GM18499 (cell line): ENCODE measurements at regions not wholly inside any gene's neighbourhood (a gene's known extent, or its start where the extent isn't known, plus 50 kb on each side); places are given as distances from the start of the nearest gene placed in this dataset.
"Not testable (repeated sequence)": the region's sequence is repeated elsewhere in the genome, so short reads cannot be mapped to it uniquely, and the experiment has no call there.

ENCODE experiments used
- ATAC-seq: cut with Tn5 transposase; IDR thresholded peaks from one replicate; pipeline ENCODE4 v1.9.1; 2021; ENCODE audit warnings: moderate number of reproducible peaks; ENCODE audit not compliant: insufficient read depth, unreplicated experiment

- no peak for ATAC-seq
These were observed 221.2 kb upstream of the IRX4 start for GRCh38 chr5:2103940-2104339.

GRCh38 chr5:2102819-2103776, 220.4 kb upstream of the IRX4 start:
- ATAC-seq, result no peak

GRCh38 chr5:2101685-2102084, 219.0 kb upstream of the IRX4 start:
- ATAC-seq, result no peak

- no peak for ATAC-seq
These were observed 214.3 kb upstream of the IRX4 start for GRCh38 chr5:2096887-2097505.

- no peak for ATAC-seq
These were observed 212.3 kb upstream of the IRX4 start for GRCh38 chr5:2095011-2095410.

- ATAC-seq, result no peak
These were observed 211.9 kb upstream of the IRX4 start for GRCh38 chr5:2094616-2094995.

GRCh38 chr5:2093859-2094615, 211.3 kb upstream of the IRX4 start:
- no peak for ATAC-seq

- no peak for ATAC-seq
These were observed 209.2 kb upstream of the IRX4 start for GRCh38 chr5:2091921-2092320.

GRCh38 chr5:2087980-2088379, 205.3 kb upstream of the IRX4 start:
- no peak for ATAC-seq

- no peak for ATAC-seq
These were observed 192.6 kb upstream of the IRX4 start for GRCh38 chr5:2075365-2075764.

- ATAC-seq, result no peak
These were observed 188.8 kb upstream of the IRX4 start for GRCh38 chr5:2071562-2071961.

GRCh38 chr5:2070787-2071186, 188.1 kb upstream of the IRX4 start:
- ATAC-seq, result not testable (repeated sequence)

GRCh38 chr5:2068531-2068930, 185.8 kb upstream of the IRX4 start:
- ATAC-seq, result no peak

- no peak for ATAC-seq
These were observed 183.6 kb upstream of the IRX4 start for GRCh38 chr5:2066373-2066772.

- not testable (repeated sequence) for ATAC-seq
These were observed 180.7 kb upstream of the IRX4 start for GRCh38 chr5:2063380-2063779.

GRCh38 chr5:2052687-2053086, 170.0 kb upstream of the IRX4 start:
- no peak for ATAC-seq

- no peak for ATAC-seq
These were observed 167.2 kb upstream of the IRX4 start for GRCh38 chr5:2049876-2050275.

- no peak for ATAC-seq
These were observed 165.9 kb upstream of the IRX4 start for GRCh38 chr5:2048664-2049063.

- ATAC-seq, result no peak
These were observed 164.7 kb upstream of the IRX4 start for GRCh38 chr5:2047341-2047927.

- ATAC-seq, result no peak
These were observed 161.3 kb upstream of the IRX4 start for GRCh38 chr5:2044041-2044440.

- ATAC-seq, result no peak
These were observed 156.4 kb upstream of the IRX4 start for GRCh38 chr5:2039180-2039531.
